SK-N-SH treated with all-trans-retinoic acid at 6 μM for 48 hours (cell line): ENCODE measurements at regions not wholly inside any gene's neighbourhood (a gene's known extent, or its start where the extent isn't known, plus 50 kb on each side); places are given as distances from the start of the nearest gene placed in this dataset.

ENCODE experiments used
- ATAC-seq: fragments of 200-7000 bp; cut with Tn5 transposase; 3 replicates; pipeline ENCODE4 v1.9.1; 2020; ENCODE audit warnings: mild to moderate bottlenecking, moderate library complexity
- CREB5 ChIP-seq: fragments of 250-450 bp; sonication (Bioruptor Pico); IDR thresholded peaks from 2 replicates; pipeline ENCODE4 v1.5.1; 2020; ENCODE audit warnings: low read depth, mild to moderate bottlenecking, moderate library complexity
- CSRNP3 ChIP-seq: fragments of 250-450 bp; sonication (Bioruptor Pico); IDR thresholded peaks from 2 replicates; pipeline ENCODE4 v1.5.1; 2021; ENCODE audit warnings: mild to moderate bottlenecking, moderate library complexity
- ESRRG ChIP-seq: fragments of 250-450 bp; sonication (Bioruptor Pico); IDR thresholded peaks from 2 replicates; pipeline ENCODE4 v1.6.1; 2021; ENCODE audit warnings: mild to moderate bottlenecking
- GLIS3 ChIP-seq: fragments of 250-450 bp; sonication (Bioruptor Pico); IDR thresholded peaks from 2 replicates; pipeline ENCODE4 v1.5.0; 2020; ENCODE audit warnings: mild to moderate bottlenecking, moderate library complexity
- OSR1 ChIP-seq: fragments of 250-450 bp; sonication (Bioruptor Pico); IDR thresholded peaks from 2 replicates; pipeline ENCODE4 v1.8.0; 2022; ENCODE audit warnings: moderate library complexity, mild to moderate bottlenecking, inconsistent platforms
- PATZ1 ChIP-seq: fragments of 250-450 bp; sonication (Bioruptor Pico); IDR thresholded peaks from 2 replicates; pipeline ENCODE4 v1.8.0; 2020; ENCODE audit warnings: mild to moderate bottlenecking, moderate library complexity, borderline replicate concordance
- POU6F1 ChIP-seq: fragments of 250-450 bp; sonication (Bioruptor Pico); IDR thresholded peaks from 2 replicates; pipeline ENCODE4 v1.8.0; 2021; ENCODE audit warnings: low read depth, mild to moderate bottlenecking, moderate library complexity, borderline replicate concordance
- RARB ChIP-seq: fragments of 250-450 bp; sonication (Bioruptor Pico); IDR thresholded peaks from 2 replicates; pipeline ENCODE4 v1.8.0; 2021; ENCODE audit warnings: mild to moderate bottlenecking, moderate library complexity
- TCF4 ChIP-seq: fragments of 250-450 bp; sonication (Bioruptor Pico); IDR thresholded peaks from 2 replicates; pipeline ENCODE4 v1.8.0; 2021; ENCODE audit warnings: mild to moderate bottlenecking, moderate library complexity, borderline replicate concordance
- TOX ChIP-seq: fragments of 250-450 bp; sonication (Bioruptor Pico); IDR thresholded peaks from 2 replicates; pipeline ENCODE4 v1.8.0; 2021; ENCODE audit warnings: mild to moderate bottlenecking, moderate library complexity, borderline replicate concordance
- TSHZ2 ChIP-seq: fragments of 250-450 bp; sonication (Bioruptor Pico); IDR thresholded peaks from 2 replicates; pipeline ENCODE4 v1.5.0; 2020; ENCODE audit warnings: mild to moderate bottlenecking, moderate library complexity
- ZFP30 ChIP-seq: fragments of 450-650 bp; formaldehyde crosslinking; IDR thresholded peaks from 2 replicates; pipeline ENCODE4 v1.5.0; 2022; ENCODE audit warnings: mild to moderate bottlenecking, moderate library complexity
- ZNF8 ChIP-seq: fragments of 450-650 bp; formaldehyde crosslinking; IDR thresholded peaks from 2 replicates; pipeline ENCODE4 v1.5.0; 2020; ENCODE audit warnings: mild to moderate bottlenecking, moderate library complexity

- no peak for ATAC-seq
- TF ChIP-seq TSHZ2 = no peak
- no peak for TF ChIP-seq ZFP30 (CRISPR knock-in tag)
- no peak for TF ChIP-seq ZNF8 (CRISPR knock-in tag)
- no peak for TF ChIP-seq PATZ1 (CRISPR knock-in tag)
These were observed 265.2 kb upstream of the RASA1 start for GRCh38 chr5:87002485-87002884.

- no peak for ATAC-seq
- no peak for TF ChIP-seq OSR1 (CRISPR knock-in tag)
- no peak for TF ChIP-seq GLIS3 (CRISPR knock-in tag)
- TF ChIP-seq ZFP30 (CRISPR knock-in tag) = no peak
- no peak for TF ChIP-seq CSRNP3 (CRISPR knock-in tag)
- TF ChIP-seq POU6F1 = no peak
- TF ChIP-seq ESRRG (CRISPR knock-in tag) = no peak
- TF ChIP-seq TOX (CRISPR knock-in tag) = no peak
- TF ChIP-seq RARB (CRISPR knock-in tag) = no peak
- TF ChIP-seq PATZ1 (CRISPR knock-in tag) = no peak
These were observed 263.6 kb upstream of the RASA1 start for GRCh38 chr5:87004101-87004500.

- ATAC-seq = no peak
- no peak for TF ChIP-seq ZNF8 (CRISPR knock-in tag)
- TF ChIP-seq TCF4 (CRISPR knock-in tag) = no peak
- no peak for TF ChIP-seq POU6F1
- no peak for TF ChIP-seq OSR1 (CRISPR knock-in tag)
- no peak for TF ChIP-seq CREB5 (CRISPR knock-in tag)
- TF ChIP-seq GLIS3 (CRISPR knock-in tag) = no peak
These were observed 259.9 kb upstream of the RASA1 start for GRCh38 chr5:87007737-87008136.
